Parathyroid adenoma (tissue), 2 donors: ENCODE measurements at regions not wholly inside any gene's neighbourhood (a gene's known extent, or its start where the extent isn't known, plus 50 kb on each side); places are given as distances from the start of the nearest gene placed in this dataset.

ENCODE experiments used
- H2AFZ ChIP-seq: fragments of 300-600 bp; sonication (generic); one replicate; pipeline ENCODE4 v1.7.0; 2017; ENCODE audit warnings: antibody characterized with exemption, mild to moderate bottlenecking
- H3K27ac ChIP-seq: fragments of 300-600 bp; sonication (generic); one replicate; pipeline ENCODE4 v1.7.0; 2017
- H3K27me3 ChIP-seq: fragments of 300-600 bp; sonication (generic); one replicate; pipeline ENCODE4 v1.7.0; 2017; ENCODE audit warnings: low read length; ENCODE audit not compliant: control insufficient read depth, insufficient read depth
- H3K36me3 ChIP-seq: fragments of 300-600 bp; sonication (generic); one replicate; pipeline ENCODE4 v1.7.0; 2017; ENCODE audit warnings: low read length; ENCODE audit not compliant: control insufficient read depth, insufficient read depth
- H3K4me1 ChIP-seq: fragments of 300-600 bp; sonication (generic); one replicate; pipeline ENCODE4 v1.7.0; 2017; ENCODE audit warnings: control low read depth
- H3K4me2 ChIP-seq: fragments of 300-600 bp; sonication (generic); one replicate; pipeline ENCODE4 v1.7.0; 2017; ENCODE audit warnings: low read length
- H3K4me3 ChIP-seq: fragments of 300-600 bp; sonication (generic); one replicate; pipeline ENCODE4 v1.7.0; 2017; ENCODE audit warnings: low read depth, low read length
- H3K79me2 ChIP-seq: fragments of 300-600 bp; sonication (generic); one replicate; pipeline ENCODE4 v1.7.0; 2017; ENCODE audit warnings: control low read depth
- H3K9ac ChIP-seq: fragments of 300-600 bp; sonication (generic); one replicate; pipeline ENCODE4 v1.7.0; 2017; ENCODE audit warnings: mild to moderate bottlenecking
- H3K9me3 ChIP-seq: fragments of 300-600 bp; sonication (generic); one replicate; pipeline ENCODE4 v1.7.0; 2017; ENCODE audit warnings: low read length; ENCODE audit not compliant: control insufficient read depth
- CTCF ChIP-seq: fragments of 300-600 bp; sonication (generic); IDR thresholded peaks from one replicate; pipeline ENCODE4 v1.7.0; 2017; ENCODE audit warnings: antibody characterized with exemption, mild to moderate bottlenecking
- donor health status: primary hyperparathyroidism.

GRCh38 chr12:124400124-124400523 is 105.2 kb downstream of the RFLNA start:
- H3K36me3 ChIP-seq: no peaks in the 10 kb centered on the region
- no peak overlapping the region for H3K4me2 ChIP-seq
- H3K9me3 ChIP-seq: no peaks in the 10 kb centered on the region
- peaks cover 2% of the 10 kb centered on the region for H3K79me2 ChIP-seq
- H3K27me3 ChIP-seq: no peaks in the 10 kb centered on the region
- no peak overlapping the region for H3K27ac ChIP-seq
- no peak overlapping the region for H3K4me3 ChIP-seq
- H3K4me1 ChIP-seq: no peaks in the 10 kb centered on the region
- no peak overlapping the region for H2AFZ ChIP-seq
- no peak overlapping the region for H3K9ac ChIP-seq
- no peak for TF ChIP-seq CTCF

- H2AFZ ChIP-seq: no peak overlapping the region
Observed at GRCh38 chr12:124399622-124400021, 104.7 kb downstream of the RFLNA start.

DNA sequence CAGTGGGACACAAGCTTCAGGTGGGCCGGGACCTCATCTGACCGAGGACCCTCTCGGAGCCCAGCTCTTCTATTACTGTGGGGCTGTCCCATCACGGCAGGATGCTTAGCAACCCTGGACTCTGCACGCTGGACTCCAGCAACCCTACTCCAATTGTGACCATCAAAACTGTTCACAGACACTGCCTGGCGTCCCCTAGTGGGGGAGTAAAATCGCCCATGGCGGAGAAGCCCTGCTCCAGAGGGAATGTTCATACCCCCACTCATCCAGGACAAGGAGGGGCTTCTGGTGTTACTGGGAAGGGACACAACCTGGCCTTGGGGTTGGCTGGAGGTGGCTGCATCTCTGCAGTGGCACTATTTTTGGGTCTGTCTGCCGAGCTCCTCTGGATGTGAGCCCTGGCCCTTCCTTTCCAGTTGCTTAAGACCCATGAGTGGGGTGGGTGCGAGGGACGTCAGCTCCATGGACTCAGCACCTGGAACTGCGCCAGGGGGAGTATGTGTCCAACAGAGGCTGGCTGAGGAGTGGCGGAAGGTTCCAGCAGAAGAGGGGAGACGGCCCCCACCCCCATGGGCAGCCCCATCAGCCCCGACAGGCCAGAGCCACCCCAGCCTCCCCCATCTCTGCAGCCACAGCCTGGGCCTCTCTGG is 103.8 kb downstream of the RFLNA start:
- H3K9me3 ChIP-seq: no peaks in the 10 kb centered on the region
- no peak for TF ChIP-seq CTCF
- no peak overlapping the region for H3K4me2 ChIP-seq
- no peak overlapping the region for H2AFZ ChIP-seq
- H3K36me3 ChIP-seq: no peaks in the 10 kb centered on the region
- H3K4me3 ChIP-seq: no peak overlapping the region
- H3K27ac ChIP-seq: no peak overlapping the region
- peaks cover 2% of the 10 kb centered on the region for H3K79me2 ChIP-seq
- no peaks in the 10 kb centered on the region for H3K27me3 ChIP-seq
- no peak overlapping the region for H3K9ac ChIP-seq
- peaks cover 5% of the 10 kb centered on the region for H3K4me1 ChIP-seq

More at GRCh38 chr12:124399622-124400021, 104.7 kb downstream of the RFLNA start:
- Histone ChIP-seq H3K4me3 (no peak overlapping the region), H3K4me1 (no peaks in the 10 kb centered on the region), H3K9ac (no peak overlapping the region), H3K79me2 (peaks cover 2% of the 10 kb centered on the region), H3K27ac (no peak overlapping the region), H3K27me3 (no peaks in the 10 kb centered on the region), H3K4me2 (no peak overlapping the region), H3K9me3 (no peaks in the 10 kb centered on the region), H3K36me3 (no peaks in the 10 kb centered on the region)
- TF ChIP-seq CTCF: peak; percentile 50

DNA sequence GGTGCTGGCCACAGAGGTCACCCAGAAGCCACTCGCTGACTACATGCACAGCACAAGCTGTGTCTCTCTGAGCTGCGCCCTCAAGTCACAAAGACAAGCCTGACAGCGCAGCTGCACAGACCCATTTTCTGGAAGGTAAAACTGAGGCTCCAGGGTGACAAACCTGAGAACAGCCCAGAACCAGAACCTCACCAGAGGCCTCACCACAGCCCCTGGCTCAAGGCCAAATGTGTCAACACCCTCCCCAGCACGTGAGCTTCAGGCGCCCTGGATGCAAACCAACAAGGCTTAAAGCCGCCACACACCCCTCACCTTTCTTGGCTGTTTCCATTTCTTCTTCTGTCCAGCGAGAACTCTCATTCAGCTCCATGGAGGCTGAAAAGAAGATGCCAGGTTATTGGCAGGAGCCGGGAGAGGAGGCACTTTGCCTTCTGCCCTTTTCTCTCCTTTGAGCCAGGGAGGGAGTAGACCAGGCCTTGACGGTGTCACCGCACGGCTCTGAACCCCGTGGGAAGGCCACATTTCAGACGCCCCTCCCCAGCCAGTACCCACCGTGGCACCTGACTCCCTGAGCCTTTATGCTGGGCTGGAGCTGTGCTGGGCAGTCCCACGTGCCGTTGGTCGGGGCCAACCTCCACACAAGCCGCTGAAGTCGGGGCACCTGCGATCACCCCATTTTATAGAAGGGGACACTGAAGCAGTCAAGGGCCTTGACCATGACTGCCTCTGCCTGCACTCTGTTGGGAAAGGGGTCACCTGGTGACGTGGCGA is 103.1 kb downstream of the RFLNA start:
- no peak overlapping the region for H3K27ac ChIP-seq
- no peak for TF ChIP-seq CTCF
- H3K79me2 ChIP-seq: peaks cover 2% of the 10 kb centered on the region
- peaks cover 12% of the 10 kb centered on the region for H3K4me1 ChIP-seq
- no peak overlapping the region for H3K9ac ChIP-seq
- H3K9me3 ChIP-seq: no peaks in the 10 kb centered on the region
- H2AFZ ChIP-seq: no peak overlapping the region
- H3K4me3 ChIP-seq: no peak overlapping the region
- no peaks in the 10 kb centered on the region for H3K27me3 ChIP-seq
- H3K4me2 ChIP-seq: no peak overlapping the region
- no peaks in the 10 kb centered on the region for H3K36me3 ChIP-seq

GRCh38 chr12:124397399-124397679 is 102.4 kb downstream of the RFLNA start:
- H3K9me3 ChIP-seq: no peaks in the 10 kb centered on the region
- H3K79me2 ChIP-seq: peaks cover 2% of the 10 kb centered on the region
- no peaks in the 10 kb centered on the region for H3K36me3 ChIP-seq
- peaks cover 17% of the 10 kb centered on the region for H3K4me1 ChIP-seq
- H3K27ac ChIP-seq: no peak overlapping the region
- H3K4me2 ChIP-seq: no peak overlapping the region
- TF ChIP-seq CTCF: no peak
- H2AFZ ChIP-seq: no peak overlapping the region
- H3K4me3 ChIP-seq: no peak overlapping the region
- H3K27me3 ChIP-seq: no peaks in the 10 kb centered on the region
- no peak overlapping the region for H3K9ac ChIP-seq
